Tibial nerve (tissue), 4 donors: ENCODE measurements at regions not wholly inside any gene's neighbourhood (a gene's known extent, or its start where the extent isn't known, plus 50 kb on each side); places are given as distances from the start of the nearest gene placed in this dataset.

Experiments
- DNase-seq, 2 donors: peaks; one replicate each; pipeline ENCODE4 v3.0.0-alpha.2; 2019; ENCODE audit warnings: low spot score in 2 of 2
- H3K27ac ChIP-seq, 4 donors: fragments of 200-600 bp; sonication (generic) in 3 of 4; one replicate each; pipeline ENCODE4 v1.5.1; 2017 to 2019; ENCODE audit warnings: mild to moderate bottlenecking in 1 of 4
- H3K27me3 ChIP-seq, 2 donors: fragments of 200-600 bp; sonication (generic) in 1 of 2; one replicate each; pipeline versions ENCODE4 v1.5.1 to v1.6.0; 2017 to 2019
- H3K36me3 ChIP-seq, 3 donors: fragments of 200-600 bp; sonication (generic); one replicate each; pipeline ENCODE4 v1.5.1; 2018 to 2019
- H3K4me1 ChIP-seq, 4 donors: fragments of 200-600 bp; sonication (generic) in 3 of 4; one replicate each; pipeline ENCODE4 v1.5.1; 2017 to 2019
- H3K4me3 ChIP-seq, 4 donors: fragments of 200-600 bp; sonication (generic) in 3 of 4; one replicate each; pipeline ENCODE4 v1.5.1; 2017 to 2019; ENCODE audit warnings: mild to moderate bottlenecking in 1 of 4, moderate library complexity in 1 of 4
- H3K9me3 ChIP-seq, 4 donors: fragments of 200-600 bp; sonication (generic) in 3 of 4; one replicate each; pipeline ENCODE4 v1.5.1; 2017 to 2019
- EP300 ChIP-seq, 2 donors: sonication (generic); formaldehyde crosslinking; IDR thresholded peaks; one replicate each; pipeline ENCODE4 v1.6.1; 2017; ENCODE audit warnings: antibody characterized with exemption in 2 of 2, mild to moderate bottlenecking in 1 of 2
- POLR2A ChIP-seq, 2 donors: fragments of 450-650 bp; IDR thresholded peaks; one replicate each; pipeline ENCODE4 v1.6.1; 2017; ENCODE audit warnings: antibody characterized with exemption in 2 of 2, mild to moderate bottlenecking in 2 of 2, moderate library complexity in 2 of 2
- WGBS, 2 donors: methylation state at CpG; one replicate each; pipeline ENCODE4 v1.1.5; 2018; 5-methylcytosine and 5-hydroxymethylcytosine counted together
- TF ChIP-seq, protein P1 (sequence below), 5 experiments: fragments of 200-600 bp in 3 of 5; fragments of 450-650 bp in 2 of 5; sonication (generic) in 3 of 5; IDR thresholded peaks; one replicate each; pipeline ENCODE4 v1.5.1; 2016 to 2019; ENCODE audit warnings: antibody characterized with exemption in 5 of 5, mild to moderate bottlenecking in 3 of 5, moderate library complexity in 2 of 5

GRCh38 chr11:134905517-134905916 lies 493.5 kb upstream of the B3GAT1 start:
- 16 to 40% methylated on average over 2 of the region's 2 CpGs for WGBS, 2 donors
- DNase-seq, result peak in 1 of 2 donors; percentile 26
- Histone ChIP-seq H3K27ac (no peak overlapping the region), H3K27me3 (peaks cover 0 to 6% of the 10 kb centered on the region in 2 donors), H3K36me3 (no peaks in the 10 kb centered on the region), H3K4me3 (no peak overlapping the region), H3K9me3 (no peaks in the 10 kb centered on the region), H3K4me1 (peaks cover 0 to 13% (median 0%) of the 10 kb centered on the region in 4 donors)
- TF ChIP-seq, protein P1, sequence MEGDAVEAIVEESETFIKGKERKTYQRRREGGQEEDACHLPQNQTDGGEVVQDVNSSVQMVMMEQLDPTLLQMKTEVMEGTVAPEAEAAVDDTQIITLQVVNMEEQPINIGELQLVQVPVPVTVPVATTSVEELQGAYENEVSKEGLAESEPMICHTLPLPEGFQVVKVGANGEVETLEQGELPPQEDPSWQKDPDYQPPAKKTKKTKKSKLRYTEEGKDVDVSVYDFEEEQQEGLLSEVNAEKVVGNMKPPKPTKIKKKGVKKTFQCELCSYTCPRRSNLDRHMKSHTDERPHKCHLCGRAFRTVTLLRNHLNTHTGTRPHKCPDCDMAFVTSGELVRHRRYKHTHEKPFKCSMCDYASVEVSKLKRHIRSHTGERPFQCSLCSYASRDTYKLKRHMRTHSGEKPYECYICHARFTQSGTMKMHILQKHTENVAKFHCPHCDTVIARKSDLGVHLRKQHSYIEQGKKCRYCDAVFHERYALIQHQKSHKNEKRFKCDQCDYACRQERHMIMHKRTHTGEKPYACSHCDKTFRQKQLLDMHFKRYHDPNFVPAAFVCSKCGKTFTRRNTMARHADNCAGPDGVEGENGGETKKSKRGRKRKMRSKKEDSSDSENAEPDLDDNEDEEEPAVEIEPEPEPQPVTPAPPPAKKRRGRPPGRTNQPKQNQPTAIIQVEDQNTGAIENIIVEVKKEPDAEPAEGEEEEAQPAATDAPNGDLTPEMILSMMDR (IDR thresholded peaks at IDR 0.05), result no peak
- no peak for TF ChIP-seq EP300 (IDR thresholded peaks at IDR 0.05)

DNA sequence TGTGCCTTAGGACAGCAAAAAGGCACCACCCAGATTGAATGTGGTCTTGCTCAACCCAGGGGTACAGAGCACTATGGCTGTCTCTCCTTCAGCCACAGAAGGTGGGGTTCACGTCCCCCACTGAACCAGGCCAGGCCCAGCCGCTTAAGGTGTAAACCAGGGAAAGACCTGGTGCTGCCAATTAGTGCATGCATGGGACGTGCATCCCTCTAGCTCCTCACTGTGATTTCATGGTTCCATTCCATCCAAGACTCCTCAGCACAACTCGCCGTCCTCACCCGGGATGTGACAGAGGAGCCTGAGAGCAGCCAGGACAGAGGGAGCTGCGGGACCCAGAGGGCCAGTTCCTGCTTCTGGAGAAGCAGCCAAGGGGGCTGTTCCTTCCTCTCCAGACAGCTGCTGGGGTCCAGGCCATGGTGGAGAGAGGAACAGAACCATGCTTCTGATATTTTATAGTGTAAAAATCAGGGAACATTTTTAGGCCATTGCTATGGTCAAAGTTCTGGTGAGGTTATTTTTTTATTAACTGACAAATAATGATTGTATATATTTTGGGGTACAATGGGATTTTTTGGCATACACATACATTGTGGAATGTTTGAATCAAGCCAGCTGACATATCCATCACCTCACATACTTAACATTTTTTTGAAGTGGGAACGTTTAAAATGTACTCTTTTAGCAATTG lies 492.2 kb upstream of the B3GAT1 start:
- Histone ChIP-seq H3K36me3 (no peaks in the 10 kb centered on the region), H3K4me3 (no peak overlapping the region), H3K27ac (no peak overlapping the region), H3K4me1 (peaks cover 0 to 13% (median 0%) of the 10 kb centered on the region in 4 donors), H3K9me3 (no peaks in the 10 kb centered on the region), H3K27me3 (peaks cover 0 to 6% of the 10 kb centered on the region in 2 donors)
- no peak for DNase-seq
- WGBS, 2 donors, result 68 to 75% methylated on average over 8 of the region's 8 CpGs
- TF ChIP-seq EP300 (IDR thresholded peaks at IDR 0.05), result no peak
- TF ChIP-seq, protein P1 (IDR thresholded peaks at IDR 0.05), result no peak
- TF ChIP-seq POLR2A (IDR thresholded peaks at IDR 0.05), result no peak

- Histone ChIP-seq H3K9me3 (no peaks in the 10 kb centered on the region), H3K4me3 (no peak overlapping the region), H3K36me3 (no peaks in the 10 kb centered on the region), H3K27me3 (peaks cover 0 to 6% of the 10 kb centered on the region in 2 donors), H3K4me1 (peaks cover 0 to 13% (median 0%) of the 10 kb centered on the region in 4 donors), H3K27ac (no peak overlapping the region)
- DNase-seq, result no peak
- no peak for TF ChIP-seq EP300 (IDR thresholded peaks at IDR 0.05)
- TF ChIP-seq, protein P1 (IDR thresholded peaks at IDR 0.05), result no peak
- TF ChIP-seq POLR2A (IDR thresholded peaks at IDR 0.05), result no peak
- 74 to 81% methylated on average over 9 of the region's 9 CpGs for WGBS, 2 donors
These were observed 490.2 kb upstream of the B3GAT1 start for GRCh38 chr11:134901955-134902918.

GRCh38 chr11:134901542-134901941 lies 489.5 kb upstream of the B3GAT1 start:
- DNase-seq, result no peak
- H3K27ac ChIP-seq, result no peak overlapping the region
- H3K4me1 ChIP-seq, result peaks cover 0 to 13% (median 0%) of the 10 kb centered on the region in 4 donors
- peaks cover 0 to 6% of the 10 kb centered on the region in 2 donors for H3K27me3 ChIP-seq
- no peak overlapping the region for H3K4me3 ChIP-seq
- no peaks in the 10 kb centered on the region for H3K36me3 ChIP-seq
- WGBS, 2 donors, result 63 to 72% methylated on average over 7 of the region's 7 CpGs
- H3K9me3 ChIP-seq, result no peaks in the 10 kb centered on the region
- TF ChIP-seq POLR2A (IDR thresholded peaks at IDR 0.05) (no peak), EP300 (IDR thresholded peaks at IDR 0.05) (no peak)
- TF ChIP-seq, protein P1 (IDR thresholded peaks at IDR 0.05), result no peak
